Stimulated activated CD8-positive, alpha-beta memory T cell treated with anti-CD3 and anti-CD28 coated beads, Interleukin-15, amount 100 ng/mL, for 1 hour (primary cell): ENCODE measurements at regions not wholly inside any gene's neighbourhood (a gene's known extent, or its start where the extent isn't known, plus 50 kb on each side); places are given as distances from the start of the nearest gene placed in this dataset.

Experiments used
- DNase-seq: peaks from one replicate; pipeline ENCODE4 v3.0.0-alpha.2; 2020; ENCODE audit warnings: low read depth

DNA sequence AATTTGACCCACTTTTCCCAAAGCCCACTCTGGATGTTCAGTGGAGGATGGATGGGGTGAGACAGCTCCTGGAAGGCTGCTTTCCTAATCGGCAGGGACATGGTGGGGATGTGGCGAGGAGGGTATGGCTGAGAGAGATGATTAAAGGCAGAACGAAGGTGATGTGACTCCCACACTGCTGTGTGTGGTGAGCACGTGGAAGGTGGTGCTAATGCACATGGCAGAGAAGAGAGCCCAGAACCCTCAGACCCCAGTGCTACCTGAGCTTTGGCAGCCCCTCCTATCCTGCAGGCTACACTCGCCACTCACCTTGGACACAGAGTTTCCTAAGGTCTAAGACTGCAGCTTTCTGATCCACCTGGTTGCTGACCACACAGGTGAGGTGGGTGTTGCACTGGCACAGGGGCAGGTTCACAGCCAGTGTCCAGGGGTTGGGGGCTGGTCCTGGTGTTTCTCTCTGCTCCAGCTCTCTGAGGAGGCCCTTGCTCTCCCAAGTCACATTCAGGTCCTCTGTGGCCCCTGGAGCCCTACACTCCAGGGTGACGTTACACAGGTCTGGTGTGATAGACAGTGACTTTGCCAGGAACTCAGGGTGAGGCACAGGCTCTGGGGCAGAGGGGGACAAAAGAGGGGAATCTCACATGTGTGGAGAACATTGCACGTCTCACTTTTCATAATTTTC lies 151.4 kb upstream of the ETV3 start:
- no peak for DNase-seq

DNA sequence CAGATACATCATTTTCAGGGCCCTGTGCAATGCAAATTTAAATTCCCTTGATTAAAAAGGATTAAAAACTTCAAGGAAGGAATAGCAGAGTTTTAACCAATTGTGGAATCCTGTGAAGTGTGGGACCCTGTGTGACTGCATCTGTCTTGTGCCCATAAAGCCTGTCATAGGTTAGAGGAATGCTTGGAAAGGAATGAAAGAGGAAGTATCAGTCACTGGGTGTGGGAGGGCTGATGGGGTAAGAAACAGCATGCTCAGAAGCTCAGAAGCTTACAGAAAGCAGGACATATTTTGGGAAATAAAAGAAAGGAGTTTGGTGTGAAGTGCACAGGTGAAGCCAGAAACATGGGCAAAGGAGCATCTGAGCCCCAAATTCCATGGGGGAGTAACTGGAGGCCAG lies 150.8 kb upstream of the ETV3 start:
- no peak for DNase-seq

DNA sequence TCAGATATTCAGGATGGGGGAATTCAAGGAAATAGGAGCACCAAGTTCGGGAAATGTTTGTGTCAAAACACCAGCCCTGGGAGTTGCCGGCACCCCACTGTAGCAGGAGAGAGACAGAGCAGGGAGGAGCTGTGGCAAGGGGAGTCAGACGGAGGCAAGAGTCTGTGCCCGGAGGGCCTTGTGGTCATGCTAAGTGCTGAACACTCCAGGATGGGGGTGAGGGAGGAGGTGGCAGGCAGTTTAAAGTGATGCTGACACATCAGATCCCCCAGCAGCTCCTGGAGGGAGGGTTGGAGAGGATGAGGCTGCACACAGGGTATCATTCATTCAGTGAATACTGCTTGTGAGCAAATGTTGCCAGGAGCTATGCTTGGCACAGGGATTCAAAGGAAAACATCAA lies 150.3 kb upstream of the ETV3 start:
- no peak for DNase-seq

DNA sequence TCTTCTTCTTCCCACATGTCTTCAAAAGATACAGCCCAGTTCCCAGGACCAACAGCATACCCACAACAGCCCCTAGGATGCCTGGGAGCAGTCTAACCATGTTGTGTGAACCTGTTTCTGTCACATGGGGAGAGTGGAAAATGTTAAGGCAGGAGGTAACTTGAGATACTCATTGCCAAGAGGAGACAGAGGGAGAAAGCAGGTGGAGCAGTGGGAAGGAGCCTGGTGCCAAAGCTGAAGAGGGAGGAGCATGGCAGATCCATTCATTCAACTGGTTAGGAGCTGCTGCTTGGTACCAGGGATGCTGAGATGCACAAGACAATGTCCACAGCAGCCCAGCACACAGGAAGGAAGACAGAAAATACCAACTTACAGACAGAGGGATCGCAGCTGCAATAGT lies 149.8 kb upstream of the ETV3 start:
- no peak for DNase-seq

DNA sequence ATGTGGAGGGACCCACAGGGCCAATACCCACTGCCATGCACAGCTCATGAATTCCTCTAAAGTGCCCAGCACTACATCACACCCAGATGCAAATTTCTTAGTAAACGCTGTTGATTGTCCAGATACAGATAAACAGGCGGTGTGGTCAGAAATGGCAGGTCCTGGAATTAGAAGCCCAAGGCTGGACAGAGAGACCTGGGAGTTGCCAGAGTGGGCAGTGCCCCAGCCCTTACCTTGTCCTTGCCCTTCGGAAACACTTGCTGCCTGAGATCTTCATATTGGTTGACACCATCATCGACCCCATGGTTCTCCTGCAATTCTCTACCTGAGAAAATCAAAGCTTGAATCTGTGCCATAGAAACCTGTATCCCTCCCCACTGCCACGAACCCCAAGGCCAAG lies 149.3 kb upstream of the ETV3 start:
- DNase-seq: no peak

DNA sequence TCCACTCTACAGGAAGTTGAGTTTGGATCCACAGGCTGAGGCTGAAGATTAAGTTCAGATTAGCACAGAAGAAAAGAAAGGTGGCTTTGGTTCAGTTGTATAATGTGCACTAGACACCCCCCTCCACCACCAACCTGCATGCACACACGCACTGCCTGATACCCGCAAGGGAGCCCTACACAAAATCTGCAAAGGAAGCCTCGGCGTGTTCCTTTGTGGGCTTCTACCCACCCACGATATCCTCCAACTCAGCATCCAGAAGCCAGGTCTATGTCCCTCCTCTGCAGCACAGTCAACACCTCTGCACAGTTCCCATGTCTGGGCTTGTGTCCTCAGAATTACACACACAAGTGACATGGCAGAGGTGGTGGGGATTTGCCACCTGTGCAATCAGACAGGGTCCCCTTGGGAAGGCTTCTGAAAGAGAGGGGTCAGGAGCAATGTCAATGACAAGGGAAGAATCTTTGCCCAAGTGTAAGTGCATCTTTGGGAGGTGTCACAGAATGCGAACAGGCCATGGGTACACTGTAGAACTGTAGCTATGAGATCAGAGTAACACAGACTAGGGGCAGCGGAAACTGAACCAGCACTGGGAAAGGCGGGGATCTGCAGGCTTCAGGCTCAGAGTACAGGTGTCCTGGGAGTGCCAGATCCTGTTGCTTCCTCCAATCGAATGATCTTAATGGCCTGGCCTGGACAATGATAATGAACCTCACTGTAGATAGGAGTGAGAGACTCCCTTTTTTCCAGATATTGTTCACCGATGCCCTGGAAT lies 148.6 kb upstream of the ETV3 start:
- DNase-seq: no peak

DNA sequence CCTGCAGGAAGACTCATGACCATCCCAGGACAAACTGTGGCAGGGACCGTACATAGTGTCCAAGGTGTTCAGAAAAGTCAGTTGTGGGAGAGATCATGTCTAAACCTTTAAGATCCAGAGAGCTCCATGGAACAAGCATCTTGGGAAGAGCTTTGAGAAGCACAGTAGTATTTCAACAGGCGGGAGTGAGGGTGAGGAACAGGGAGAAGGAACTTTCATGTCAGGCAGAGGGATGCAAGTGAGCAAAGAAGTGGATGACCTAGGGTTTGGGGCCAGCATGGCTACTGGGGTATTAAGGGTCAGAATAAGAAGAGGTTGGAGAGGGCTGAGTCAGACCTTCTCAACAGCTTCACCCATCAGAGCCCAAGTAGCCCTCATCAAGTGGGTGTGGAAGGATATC lies 147.9 kb upstream of the ETV3 start:
- no peak for DNase-seq

DNA sequence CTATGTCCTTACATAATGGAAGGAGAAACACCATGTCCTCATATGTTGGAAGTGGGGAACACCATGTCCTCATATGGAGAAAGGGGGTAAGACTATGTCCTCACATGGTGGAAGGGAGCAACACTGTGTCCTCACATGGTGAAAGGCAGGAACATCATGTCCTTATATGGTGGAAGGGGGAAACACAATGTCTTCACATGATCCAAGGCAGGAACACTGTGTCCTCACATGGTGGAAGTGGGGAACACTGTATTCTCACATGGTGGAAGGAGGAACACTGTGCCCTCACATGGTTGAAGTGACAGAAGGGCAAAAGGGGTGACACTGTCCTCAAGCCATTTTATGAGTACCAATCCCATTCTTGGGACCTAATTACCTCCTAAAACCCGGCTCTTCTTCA lies 146.3 kb upstream of the ETV3 start:
- no peak for DNase-seq

DNA sequence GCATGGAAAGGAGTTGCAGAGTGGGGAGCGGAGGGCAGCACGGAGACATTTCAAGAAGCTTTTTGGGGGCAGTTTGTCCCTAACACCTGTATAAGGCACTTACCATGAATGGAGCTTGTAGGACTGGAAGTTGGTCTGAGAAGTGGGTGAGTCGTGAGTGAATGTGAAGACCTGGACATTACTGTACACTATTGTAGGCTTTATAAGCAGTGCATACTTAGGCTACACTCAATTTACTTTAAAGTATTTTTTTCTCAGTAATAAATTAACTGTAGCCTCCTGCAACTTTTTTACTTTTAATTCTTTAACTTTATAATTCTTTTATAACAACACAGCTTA lies 141.6 kb upstream of the ETV3 start:
- no peak for DNase-seq

DNA sequence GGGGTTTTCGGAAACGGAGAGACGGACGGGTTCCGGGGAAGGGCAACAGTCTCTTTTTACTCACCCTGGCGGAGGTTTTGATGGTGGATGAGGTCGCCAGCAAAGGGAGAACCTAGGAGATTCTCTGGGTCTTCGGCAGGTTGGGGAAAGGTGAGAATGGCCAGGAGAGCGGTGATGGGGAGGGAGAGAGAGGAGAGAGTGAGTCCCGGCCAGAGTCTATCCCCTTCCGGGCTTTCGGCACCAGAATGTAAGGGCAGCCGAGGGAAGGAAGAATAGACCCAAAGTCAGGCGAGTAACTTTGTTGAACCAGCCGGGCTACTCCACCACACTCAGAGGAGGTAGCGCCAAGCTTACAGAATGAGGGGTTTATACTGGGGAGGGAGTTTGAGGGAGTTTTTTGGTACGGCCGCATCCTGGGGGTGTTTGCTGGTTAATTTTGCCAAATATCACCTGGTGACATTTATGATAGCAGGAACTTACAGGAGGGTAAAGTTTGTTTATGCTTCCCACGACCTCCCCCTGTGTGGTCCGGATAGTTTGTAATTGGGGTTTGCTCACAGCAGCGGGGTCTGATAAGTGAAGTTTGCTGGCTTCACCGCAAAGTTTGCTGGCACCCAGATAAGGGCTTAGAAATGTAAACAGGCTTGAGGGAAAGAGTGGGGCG lies 141.1 kb upstream of the ETV3 start:
- no peak for DNase-seq

DNA sequence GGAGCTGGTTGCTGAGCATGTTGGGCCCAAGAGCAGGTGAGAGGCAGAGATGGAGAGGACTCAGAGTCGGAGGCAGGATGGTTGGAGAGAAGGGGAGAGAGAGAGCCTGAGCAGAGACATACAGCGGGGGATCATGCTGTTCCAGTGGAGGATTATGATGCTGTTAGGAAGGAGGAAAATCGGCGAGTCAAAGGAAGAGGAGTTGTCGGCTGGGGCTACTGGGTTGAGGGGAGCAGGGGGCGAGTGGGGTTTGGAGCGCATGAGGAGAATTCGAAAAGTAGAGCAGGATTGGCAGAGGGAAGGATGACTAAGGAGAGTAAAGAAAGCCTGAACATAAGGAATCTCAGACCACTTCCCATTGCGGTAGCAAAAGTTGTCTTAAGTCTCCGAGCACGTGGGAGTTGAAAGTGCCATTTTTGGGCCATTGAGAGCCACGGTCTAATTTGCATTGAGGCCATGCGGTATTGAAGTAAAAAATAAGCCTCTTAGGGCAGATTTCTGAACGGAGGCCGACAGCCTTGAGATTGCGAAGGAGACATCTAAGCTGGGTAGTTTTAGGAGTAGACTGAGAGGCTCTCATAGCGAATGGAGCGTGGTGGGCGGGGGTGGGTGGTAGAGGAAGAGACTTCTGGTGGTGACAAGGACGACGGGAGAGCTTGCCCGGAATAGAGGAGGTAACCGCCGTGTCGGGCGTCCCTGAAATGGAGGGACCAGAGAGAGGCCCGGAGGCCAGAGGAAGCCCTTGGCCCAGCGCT lies 140.4 kb upstream of the ETV3 start:
- DNase-seq: no peak

DNA sequence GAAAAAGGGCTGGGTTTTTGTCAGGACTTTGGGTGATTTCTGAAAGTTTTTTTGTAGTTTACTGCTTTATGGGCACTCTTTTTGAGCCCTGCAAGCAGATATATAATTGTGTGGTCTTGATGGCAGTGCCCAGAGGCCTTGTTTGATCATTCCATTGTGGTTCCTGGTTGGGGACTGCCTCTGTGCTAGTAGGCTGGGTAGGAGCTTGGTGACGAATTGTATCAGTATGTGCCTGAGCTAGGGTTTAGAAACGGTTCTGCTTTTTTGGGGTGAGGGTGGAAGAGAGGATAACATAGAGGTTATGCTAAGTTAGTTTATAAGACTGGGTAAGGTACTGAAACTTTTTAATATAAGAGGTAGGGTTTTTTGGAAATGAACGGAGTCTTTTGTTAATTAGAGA lies 139.7 kb upstream of the ETV3 start:
- no peak for DNase-seq

DNA sequence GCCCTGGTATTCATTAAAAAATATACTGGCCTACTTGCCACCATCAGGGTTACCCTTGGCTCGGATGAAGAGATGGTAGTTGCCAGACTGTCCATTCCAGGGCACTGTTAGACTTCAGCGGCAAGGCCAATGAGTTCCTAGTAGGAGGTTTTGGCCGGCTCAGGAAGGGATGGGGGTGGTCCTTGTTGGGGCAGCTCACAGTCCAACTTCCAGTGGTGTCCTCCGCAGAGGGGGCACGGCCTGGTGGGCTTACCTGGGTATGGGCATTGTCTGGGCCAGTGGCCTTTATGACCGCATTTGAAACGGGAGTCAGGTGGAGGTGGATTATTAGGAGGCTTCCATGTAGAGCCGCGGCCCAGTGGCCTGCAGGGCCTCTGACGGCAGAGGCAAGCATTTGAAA lies 139.1 kb upstream of the ETV3 start:
- no peak for DNase-seq

DNA sequence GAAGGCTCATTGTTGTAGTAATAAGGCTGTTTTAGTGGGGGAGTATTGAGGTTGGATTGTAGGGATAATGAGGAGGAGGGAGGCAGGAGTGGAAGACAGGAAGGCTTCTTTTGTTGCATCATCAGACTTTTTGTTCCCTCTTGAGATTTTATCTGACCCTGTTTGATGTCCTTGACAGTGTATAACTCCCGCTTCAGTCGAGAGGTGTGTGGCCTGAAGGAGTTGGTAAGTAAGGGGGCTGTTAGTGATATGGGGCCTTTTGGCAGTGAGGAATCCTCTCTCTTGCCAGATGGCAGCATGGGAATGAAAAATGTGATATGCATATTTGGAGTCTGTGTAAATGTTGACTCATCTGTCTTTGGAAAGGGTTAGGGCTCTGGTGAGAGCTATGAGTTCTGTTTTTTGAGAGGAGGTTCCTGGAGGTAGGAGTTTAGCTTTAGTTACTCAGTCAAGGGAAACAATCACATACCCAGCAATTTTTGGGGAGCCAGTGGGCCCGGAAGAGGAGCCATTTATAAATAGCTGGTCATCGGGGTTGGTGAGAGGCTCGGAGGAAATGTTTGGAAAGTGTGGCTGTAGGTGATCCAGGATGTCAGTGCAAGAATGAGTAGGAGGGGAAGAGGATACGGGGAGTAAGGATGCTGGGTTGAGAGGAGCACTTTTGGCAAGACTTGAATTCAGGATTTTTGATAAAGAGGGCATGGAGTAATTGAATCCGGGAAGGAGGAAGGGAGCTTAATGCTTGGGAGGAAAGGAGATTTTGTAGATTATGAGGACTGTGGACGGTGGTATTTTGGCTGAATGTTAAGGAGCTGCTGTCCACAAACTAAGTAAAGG lies 136.7 kb upstream of the ETV3 start:
- DNase-seq: no peak

DNA sequence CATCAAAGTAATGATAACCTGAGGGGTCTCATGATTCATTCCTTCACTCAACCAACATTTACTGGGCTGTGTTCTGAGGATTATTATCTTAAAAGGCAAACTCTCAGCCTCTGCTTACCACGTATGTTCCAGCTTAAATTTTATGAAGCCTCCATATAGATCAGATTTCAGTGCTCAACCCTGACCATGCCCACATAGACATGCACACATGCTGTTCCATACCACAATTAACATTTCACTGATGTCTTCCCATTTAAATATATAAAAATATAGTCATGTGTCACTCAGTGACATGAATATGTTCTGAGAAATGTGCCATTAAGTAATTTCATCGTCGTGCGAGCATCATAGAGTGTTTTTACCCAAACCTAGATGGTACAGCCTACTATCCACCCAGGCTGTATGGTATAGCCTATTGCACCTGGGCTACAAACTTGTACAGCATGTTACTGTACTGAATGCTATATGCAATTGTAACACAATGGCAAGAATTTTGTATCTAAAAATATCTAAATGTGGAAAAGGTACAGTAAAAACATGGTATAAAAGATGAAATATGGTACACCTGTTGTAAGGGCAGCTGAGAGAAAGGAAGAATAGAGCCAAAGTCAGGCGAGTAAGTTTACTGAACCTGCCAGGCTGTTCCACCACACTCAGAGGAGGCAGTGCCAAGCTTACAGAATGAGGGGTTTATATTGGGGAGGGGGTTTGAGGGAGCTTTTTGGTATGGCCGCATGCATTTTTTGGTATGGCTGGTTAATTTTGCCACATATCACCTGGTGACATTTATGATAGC lies 134.7 kb upstream of the ETV3 start:
- no peak for DNase-seq

DNA sequence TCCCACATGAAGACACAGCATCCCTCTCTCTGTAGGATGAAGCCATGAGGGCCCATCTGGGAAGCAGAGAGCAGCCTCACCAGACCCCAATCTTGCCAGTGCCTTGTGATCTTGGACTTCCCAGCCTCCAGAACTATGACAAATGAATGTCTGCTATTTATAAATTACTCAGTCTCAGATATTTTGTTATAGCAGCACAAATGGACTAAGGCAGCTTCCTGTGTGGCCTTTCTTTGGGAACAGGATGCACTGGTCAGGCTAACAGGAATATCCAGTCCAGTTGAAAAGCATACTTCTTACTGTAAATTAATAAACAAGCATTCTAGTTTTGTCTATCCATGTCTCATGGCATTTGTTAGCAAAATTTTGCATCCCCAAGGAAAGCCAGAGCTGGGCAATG lies 134.1 kb upstream of the ETV3 start:
- no peak for DNase-seq

DNA sequence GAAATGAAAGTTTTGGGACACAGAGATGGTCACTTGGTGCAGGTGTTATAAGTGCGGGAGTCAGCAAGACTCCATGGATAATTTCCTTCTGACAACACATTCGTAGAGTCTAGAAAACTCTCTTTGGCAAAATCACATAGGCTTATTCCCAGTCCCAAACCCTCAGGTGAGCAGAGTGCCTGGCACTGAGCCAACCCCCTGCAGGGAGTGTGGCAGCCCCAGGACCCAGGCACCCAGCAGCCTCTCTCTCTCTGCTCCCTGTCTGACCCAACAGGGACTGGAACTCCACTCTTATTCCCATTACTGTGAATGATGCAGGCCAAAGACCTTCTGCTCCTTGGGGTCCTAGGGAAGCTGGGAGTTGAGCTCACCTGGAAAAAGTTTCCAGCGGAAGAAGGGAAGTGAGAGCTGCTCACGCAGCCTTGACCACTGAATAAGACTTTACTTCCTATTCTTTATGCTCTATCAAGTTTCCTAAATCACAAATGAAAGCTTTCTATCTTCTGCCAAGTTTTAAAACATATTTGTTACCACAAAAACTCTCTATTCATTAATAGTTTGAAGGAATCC lies 132.6 kb upstream of the ETV3 start:
- no peak for DNase-seq

DNA sequence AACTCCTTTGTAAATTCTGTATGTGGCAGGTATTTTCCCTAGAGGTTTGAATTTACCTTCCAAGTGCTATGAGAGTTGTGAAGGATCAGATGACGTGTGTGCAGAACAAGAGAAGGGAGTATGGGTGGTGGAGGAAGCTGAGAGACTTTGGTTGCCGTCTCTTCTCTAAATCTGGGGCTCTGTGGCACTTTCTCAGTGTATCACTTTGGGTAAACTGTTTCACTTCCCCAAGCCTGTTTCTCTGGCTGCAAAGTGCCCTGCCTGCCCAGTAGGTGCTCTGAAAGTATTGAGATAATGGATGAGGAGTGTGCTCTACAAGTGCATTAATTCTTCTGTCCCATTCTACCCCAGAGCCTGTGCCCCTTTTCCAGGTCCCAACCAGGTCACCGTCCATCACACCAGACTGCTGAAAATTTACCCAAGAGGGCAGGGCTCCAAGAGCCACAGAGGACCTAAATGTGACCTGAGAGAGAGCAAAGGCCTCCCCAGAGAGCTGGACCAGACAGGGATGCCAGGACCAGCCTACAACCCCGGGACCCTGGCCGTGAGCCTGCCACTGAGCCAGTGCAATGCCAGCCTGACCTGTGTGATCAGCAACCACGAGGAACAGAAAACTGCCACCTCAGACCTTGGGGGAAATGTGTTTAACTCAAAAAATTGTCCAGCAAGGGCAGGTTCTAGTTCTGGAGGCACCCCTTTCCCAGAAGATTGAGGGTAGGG lies 131.6 kb upstream of the ETV3 start:
- DNase-seq: no peak

DNA sequence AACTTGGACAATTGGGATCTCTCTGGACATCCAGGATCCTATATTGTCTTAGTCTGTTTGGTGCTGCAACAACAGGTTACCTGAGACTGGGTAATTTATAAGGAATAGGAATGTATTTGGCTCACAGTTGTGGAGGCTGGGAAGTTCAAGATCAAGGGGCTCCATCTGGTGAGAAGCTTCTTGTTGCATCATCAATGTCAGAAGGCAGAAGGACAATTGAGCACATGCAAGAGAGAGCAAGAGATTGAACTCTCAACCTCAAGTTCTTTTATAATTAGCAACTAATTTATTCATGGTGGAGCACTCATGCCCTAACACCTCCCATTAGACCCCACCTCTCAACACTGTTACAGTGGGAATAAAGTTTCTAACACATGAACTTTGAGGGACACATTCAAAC lies 124.7 kb upstream of the ETV3 start:
- no peak for DNase-seq

DNA sequence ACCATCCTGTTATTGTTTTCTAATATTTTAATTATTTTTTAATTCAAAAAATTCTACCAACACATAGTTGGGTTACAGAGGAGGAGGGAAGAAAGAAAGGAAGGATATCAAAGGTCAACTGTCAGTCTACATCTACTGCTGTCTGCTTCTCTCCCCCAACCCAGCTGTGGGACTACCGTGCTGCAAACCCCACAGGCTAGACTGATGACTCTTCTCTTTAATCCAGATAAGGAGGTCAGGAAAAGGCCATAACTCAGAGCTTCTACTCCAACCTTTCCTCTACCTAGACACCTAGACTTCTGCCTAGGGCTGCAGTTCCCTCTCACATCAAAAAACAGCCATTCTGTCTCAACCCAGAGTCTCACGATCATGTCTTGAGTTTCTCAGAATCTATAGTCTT lies 124.2 kb upstream of the ETV3 start:
- no peak for DNase-seq
